Endothelial cell of umbilical vein (primary cell): ENCODE measurements at regions not wholly inside any gene's neighbourhood (a gene's known extent, or its start where the extent isn't known, plus 50 kb on each side); places are given as distances from the start of the nearest gene placed in this dataset.
"Not testable (repeated sequence)": the region's sequence is repeated elsewhere in the genome, so short reads cannot be mapped to it uniquely, and the experiment has no call there.

Source experiments
- BruUV-seq: library from RNA; stranded (reverse); fragments of 400-500 nt; replicated peaks from 2 replicates; lab custom pipeline; 2021; lab: Mats Ljungman, UMichigan
- CTCF ChIA-PET: fragments of 300-600, 350-600 bp; sonication (Branson Sonifier 250); formaldehyde crosslinking; loops from one replicate; lab custom pipeline; 2021; ENCODE audit warnings: antibody characterized with exemption, inconsistent platforms; lab: Charles Lee
- POLR2A ChIA-PET: fragments of 300-600, 350-600 bp; sonication (Branson Sonifier 250); formaldehyde crosslinking; loops from one replicate; lab custom pipeline; 2021; ENCODE audit warnings: antibody characterized with exemption, inconsistent platforms; lab: Charles Lee
- DNase-seq: peaks from one replicate; pipeline ENCODE4 v3.0.0-alpha.2; 2011; ENCODE audit warnings: low read depth, low spot score
- FAIRE-seq: peaks from 2 replicates; lab custom pipeline; 2011; peaks lifted over from hg19 to GRCh38; lab: Jason Lieb, UNC
- H2AFZ ChIP-seq: 2 replicates; pipeline ENCODE4 v1.6.0; 2012; ENCODE audit warnings: low read depth, low read length, control low read depth, inconsistent platforms
- H3K27ac ChIP-seq: 2 replicates; pipeline ENCODE4 v1.5.1; 2011; ENCODE audit warnings: low read depth, mild to moderate bottlenecking, control low read depth, low read length, moderate library complexity; ENCODE audit not compliant: insufficient read depth
- H3K27me3 ChIP-seq, 2 experiments: 2 replicates each; pipeline versions ENCODE4 v1.6.0 to v1.6.1; 2011; ENCODE audit warnings: low read length in 2 of 2, mixed read lengths in 1 of 2; ENCODE audit not compliant: control insufficient read depth in 2 of 2, insufficient read depth in 2 of 2
- H3K36me3 ChIP-seq, 2 experiments: 2 replicates in 1 of 2; 3 replicates in 1 of 2; pipeline ENCODE4 v1.5.1; 2011; ENCODE audit warnings: low read length in 2 of 2, mild to moderate bottlenecking in 1 of 2, moderate library complexity in 1 of 2; ENCODE audit not compliant: control insufficient read depth in 2 of 2, insufficient read depth in 2 of 2; ENCODE audit errors: extremely low read depth in 1 of 2
- H3K4me1 ChIP-seq: 3 replicates; pipeline ENCODE4 v1.5.1; 2011; ENCODE audit warnings: mild to moderate bottlenecking, low read length; ENCODE audit not compliant: control insufficient read depth, insufficient read depth; ENCODE audit errors: extremely low read depth
- H3K4me2 ChIP-seq: 2 replicates; pipeline ENCODE4 v1.6.1; 2011; ENCODE audit warnings: low read length, control low read depth, mixed read lengths; ENCODE audit not compliant: insufficient read depth
- H3K4me3 ChIP-seq, 3 experiments: fragments of 200-600 bp in 1 of 3; sonication (generic), shearing (Covaris generic) in 1 of 3; replicated peaks in 1 of 3; 2 replicates each; pipeline ENCODE4 v1.5.1; 2011 to 2016; ENCODE audit warnings: control low read depth in 3 of 3, low read length in 3 of 3, mild to moderate bottlenecking in 2 of 3, inconsistent platforms in 1 of 3, low read depth in 1 of 3, moderate library complexity in 1 of 3; ENCODE audit not compliant: insufficient read depth in 1 of 3
- H3K79me2 ChIP-seq: 2 replicates; pipeline ENCODE4 v1.6.0; 2012; ENCODE audit warnings: low read length, inconsistent platforms; ENCODE audit not compliant: control insufficient read depth, insufficient read depth
- H3K9ac ChIP-seq: replicated peaks from 2 replicates; pipeline ENCODE3; 2011; ENCODE audit warnings: low read length, control low read depth; ENCODE audit not compliant: insufficient read depth; ENCODE audit errors: extremely low read depth
- H3K9me1 ChIP-seq: replicated peaks from 3 replicates; pipeline ENCODE4 v1.6.0; 2011; ENCODE audit warnings: mild to moderate bottlenecking, low read length; ENCODE audit not compliant: control insufficient read depth, insufficient read depth; ENCODE audit errors: extremely low read depth
- H3K9me3 ChIP-seq: replicated peaks from 2 replicates; pipeline ENCODE4 v1.5.1; 2012; ENCODE audit warnings: low read length, inconsistent platforms; ENCODE audit not compliant: control insufficient read depth, insufficient read depth
- H4K20me1 ChIP-seq: replicated peaks from 2 replicates; pipeline ENCODE3; 2011; ENCODE audit warnings: mild to moderate bottlenecking, low read length; ENCODE audit not compliant: control insufficient read depth, insufficient read depth; ENCODE audit errors: extremely low read depth
- CTCF ChIP-seq, 2 donors: IDR thresholded peaks; 1 replicate in 1 of 2; 2 replicates in 1 of 2; pipeline ENCODE4 v1.5.1; 2011; ENCODE audit warnings: low read length in 2 of 2, mild to moderate bottlenecking in 2 of 2, moderate library complexity in 2 of 2, control low read depth in 1 of 2, inconsistent platforms in 1 of 2, low read depth in 1 of 2; ENCODE audit not compliant: insufficient read depth in 1 of 2; ENCODE audit errors: extremely low read depth in 1 of 2
- EZH2 ChIP-seq: IDR thresholded peaks from 2 replicates; pipeline ENCODE4 v1.6.1; 2012; ENCODE audit warnings: borderline replicate concordance, low read depth, mild to moderate bottlenecking, moderate library complexity, low read length, inconsistent platforms; ENCODE audit not compliant: severe bottlenecking
- FOS ChIP-seq: IDR thresholded peaks from 2 replicates; pipeline ENCODE4 v1.6.1; 2011; ENCODE audit warnings: mild to moderate bottlenecking, low read length, moderate library complexity, borderline replicate concordance; ENCODE audit not compliant: insufficient read depth
- GATA2 ChIP-seq: IDR thresholded peaks from 2 replicates; pipeline ENCODE4 v1.7.0; 2011; ENCODE audit warnings: low read depth, mild to moderate bottlenecking, moderate library complexity, mixed read lengths, low read length; ENCODE audit not compliant: insufficient read length, insufficient read depth
- JUN ChIP-seq: IDR thresholded peaks from 2 replicates; pipeline ENCODE4 v1.6.1; 2011; ENCODE audit warnings: borderline replicate concordance, low read depth; ENCODE audit not compliant: insufficient read length, insufficient read depth
- MYC ChIP-seq: IDR thresholded peaks from one replicate; pipeline ENCODE4 v1.6.1; 2011; ENCODE audit warnings: mild to moderate bottlenecking, low read depth, low read length
- POLR2A ChIP-seq: IDR thresholded peaks from 2 replicates; pipeline ENCODE4 v1.6.1; 2012; ENCODE audit warnings: low read depth, mild to moderate bottlenecking, control low read depth, low read length
- POLR2AphosphoS5 ChIP-seq: IDR thresholded peaks from 2 replicates; pipeline ENCODE4 v1.6.1; 2012; ENCODE audit warnings: low read depth, mild to moderate bottlenecking, control low read depth, low read length, moderate library complexity; ENCODE audit not compliant: insufficient read depth
- dilution Hi-C: fragments of 300-500 bp; cut with MboI; formaldehyde crosslinking; loops from one replicate; pipeline ENCODE4 v1.15.0; 2019; ENCODE audit warnings: low sequenced_read_pairs; ENCODE audit not compliant: extremely low pct_ligation_motif_present
- intact Hi-C: fragments of 100-400 bp; cut with micrococcal nuclease; formaldehyde crosslinking; loops from one replicate; pipeline ENCODE4 v1.10.0; 2022
- TF ChIP-seq, protein P1 (sequence below): IDR thresholded peaks from 2 replicates; pipeline ENCODE4 v1.6.1; 2011; ENCODE audit not compliant: insufficient read depth, insufficient read length

- Histone ChIP-seq H3K36me3 (no peaks in the 10 kb centered on the region), H3K27ac (no peak overlapping the region), H4K20me1 (no peaks in the 10 kb centered on the region), H3K4me3 (no peak overlapping the region), H3K9me3 (no peaks in the 10 kb centered on the region), H3K79me2 (no peaks in the 10 kb centered on the region), H3K4me2 (no peak overlapping the region), H3K27me3 (no peaks in the 10 kb centered on the region), H2AFZ (no peak overlapping the region), H3K9ac (no peak overlapping the region), H3K4me1 (no peaks in the 10 kb centered on the region), H3K9me1 (no peaks in the 10 kb centered on the region)
- FAIRE-seq, result no peak
- dilution Hi-C loops (no loop called here), intact Hi-C loops (no loop called here)
- no peak for TF ChIP-seq POLR2AphosphoS5
- no peak for TF ChIP-seq EZH2
- no peak for TF ChIP-seq FOS
- no peak for TF ChIP-seq GATA2
- no peak for TF ChIP-seq MYC
- no peak for TF ChIP-seq JUN
- TF ChIP-seq POLR2A, result no peak
- no TSS peak for BruUV-seq
- POLR2A ChIA-PET, result no interaction called here
- no peak for DNase-seq
- CTCF ChIA-PET, result no interaction called here
These were observed 341.3 kb downstream of the DNAJB9 start for GRCh38 chr7:108911016-108911415.

DNA sequence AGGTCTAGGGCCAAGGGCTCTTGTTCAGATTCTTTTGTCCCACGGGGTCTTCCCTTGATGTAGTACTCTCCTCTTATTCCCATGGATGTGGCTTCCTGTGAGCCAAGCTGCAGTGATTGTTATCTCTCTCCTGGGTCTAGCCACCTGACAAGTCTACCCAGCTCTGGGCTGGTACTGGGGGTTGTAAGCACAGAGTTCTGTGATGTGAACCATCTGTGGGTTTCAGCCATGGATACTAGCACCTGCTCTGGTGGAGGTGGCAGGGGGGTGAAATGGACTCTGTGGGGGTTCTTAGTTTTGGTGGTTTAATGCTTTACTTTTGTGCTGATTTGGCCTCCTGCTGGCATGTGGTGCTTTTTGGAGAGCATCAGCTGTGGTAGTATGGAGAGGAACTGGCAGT is 350.8 kb downstream of the DNAJB9 start:
- CTCF ChIA-PET, result no interaction called here
- Histone ChIP-seq H4K20me1 (no peaks in the 10 kb centered on the region), H3K4me1 (no peaks in the 10 kb centered on the region), H3K27me3 (no peaks in the 10 kb centered on the region), H3K79me2 (no peaks in the 10 kb centered on the region), H3K4me3 (no peak overlapping the region), H3K4me2 (no peak overlapping the region), H3K9me1 (no peaks in the 10 kb centered on the region), H3K9ac (no peak overlapping the region), H3K36me3 (no peaks in the 10 kb centered on the region), H2AFZ (no peak overlapping the region), H3K27ac (no peak overlapping the region), H3K9me3 (peaks cover 1% of the 10 kb centered on the region)
- dilution Hi-C loops (no loop called here), intact Hi-C loops (no loop called here)
- FAIRE-seq (no peak), DNase-seq (no peak)
- BruUV-seq, result no TSS peak
- POLR2A ChIA-PET, result no interaction called here
- TF ChIP-seq JUN (no peak), GATA2 (no peak), MYC (no peak), FOS (no peak), CTCF (IDR thresholded peaks at IDR 0.05; ENCODE audit: extremely low read depth in 1 of 2, insufficient read depth in 1 of 2, low read depth in 1 of 2, low read length in 2 of 2) (no peak)
- TF ChIP-seq, protein P1, sequence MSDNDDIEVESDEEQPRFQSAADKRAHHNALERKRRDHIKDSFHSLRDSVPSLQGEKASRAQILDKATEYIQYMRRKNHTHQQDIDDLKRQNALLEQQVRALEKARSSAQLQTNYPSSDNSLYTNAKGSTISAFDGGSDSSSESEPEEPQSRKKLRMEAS, result no peak

GRCh38 chr7:108943048-108943447 is 373.4 kb downstream of the DNAJB9 start:
- DNase-seq, FAIRE-seq, POLR2A ChIA-PET, H3K36me3 ChIP-seq, H3K4me2 ChIP-seq, H3K4me3 ChIP-seq, H2AFZ ChIP-seq, H3K27ac ChIP-seq, H3K79me2 ChIP-seq, H3K9me3 ChIP-seq, BruUV-seq, H3K9me1 ChIP-seq, CTCF ChIA-PET, intact Hi-C loops, H3K27me3 ChIP-seq, H3K4me1 ChIP-seq, H3K9ac ChIP-seq, H4K20me1 ChIP-seq, dilution Hi-C loops: not testable (repeated sequence)
